Stimulated activated CD8-positive, alpha-beta memory T cell treated with anti-CD3 and anti-CD28 coated beads, Interleukin-4, amount 100 ng/mL, for 1 hour (primary cell): ENCODE measurements at regions not wholly inside any gene's neighbourhood (a gene's known extent, or its start where the extent isn't known, plus 50 kb on each side); places are given as distances from the start of the nearest gene placed in this dataset.
"Not testable (repeated sequence)": the region's sequence is repeated elsewhere in the genome, so short reads cannot be mapped to it uniquely, and the experiment has no call there.

Source experiments
- DNase-seq, 2 donors: peaks; one replicate each; pipeline ENCODE4 v3.0.0-alpha.2; 2020; ENCODE audit warnings: low read depth in 2 of 2, low spot score in 1 of 2

DNA sequence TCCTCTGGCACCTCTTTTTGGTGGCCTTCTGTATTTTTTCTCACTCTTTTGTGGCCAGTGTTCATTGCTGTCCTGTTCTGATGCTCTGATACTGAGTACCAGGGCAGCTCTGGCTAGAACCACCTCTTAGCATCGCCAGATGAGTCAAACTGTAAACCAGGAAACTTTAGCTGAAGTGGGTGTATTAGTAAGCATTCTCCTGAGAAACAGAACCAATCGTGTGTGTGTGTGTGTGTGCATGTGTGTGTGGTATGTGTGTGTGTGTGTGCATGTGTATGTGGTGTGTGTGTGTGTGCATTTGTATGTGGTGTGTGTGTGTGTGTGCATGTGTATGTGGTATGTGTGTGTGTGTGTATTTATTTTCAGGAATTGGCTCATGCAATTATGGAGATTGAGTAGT is 166.3 kb upstream of the SKOR2 start:
- DNase-seq, result no peak

DNA sequence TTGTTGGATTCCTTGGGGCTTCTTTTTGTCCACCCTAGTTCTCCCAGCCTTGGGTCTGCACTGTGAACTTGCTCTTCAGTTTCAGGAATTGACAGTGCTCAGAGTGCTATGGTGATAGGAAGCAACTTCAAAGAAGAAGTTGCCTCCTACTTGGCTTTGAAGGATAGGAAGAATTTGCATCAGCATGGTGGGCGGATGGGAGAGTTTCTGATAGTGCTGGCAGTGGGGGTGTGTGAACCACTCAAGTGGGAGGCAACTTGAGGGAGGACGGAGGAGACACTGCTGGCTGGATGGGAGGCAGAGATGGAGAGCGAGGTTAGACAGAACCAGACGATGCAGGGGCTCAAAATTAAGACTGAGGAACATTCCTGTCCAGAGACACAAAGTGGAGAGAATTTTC is 164.4 kb upstream of the SKOR2 start:
- DNase-seq, result no peak

DNA sequence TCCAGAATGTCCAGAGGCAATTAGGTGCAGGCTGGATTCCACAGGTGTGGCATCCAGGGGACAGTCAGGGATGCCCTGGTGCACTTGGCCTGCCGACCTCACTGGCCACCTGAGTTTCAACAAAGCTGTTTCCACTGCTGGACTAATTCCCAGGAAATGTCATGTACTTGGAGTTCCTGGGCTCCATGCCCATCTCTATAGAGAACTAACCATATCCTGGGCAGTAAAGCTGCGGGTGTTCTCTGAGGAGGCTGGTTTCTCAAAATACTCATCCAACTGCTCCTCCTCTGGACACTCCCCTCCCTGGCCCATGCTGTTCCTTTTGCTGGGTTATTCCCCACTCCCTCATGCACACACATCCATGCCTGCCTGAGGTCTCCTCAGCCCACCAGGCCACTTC is 161.9 kb upstream of the SKOR2 start:
- no peak for DNase-seq

DNA sequence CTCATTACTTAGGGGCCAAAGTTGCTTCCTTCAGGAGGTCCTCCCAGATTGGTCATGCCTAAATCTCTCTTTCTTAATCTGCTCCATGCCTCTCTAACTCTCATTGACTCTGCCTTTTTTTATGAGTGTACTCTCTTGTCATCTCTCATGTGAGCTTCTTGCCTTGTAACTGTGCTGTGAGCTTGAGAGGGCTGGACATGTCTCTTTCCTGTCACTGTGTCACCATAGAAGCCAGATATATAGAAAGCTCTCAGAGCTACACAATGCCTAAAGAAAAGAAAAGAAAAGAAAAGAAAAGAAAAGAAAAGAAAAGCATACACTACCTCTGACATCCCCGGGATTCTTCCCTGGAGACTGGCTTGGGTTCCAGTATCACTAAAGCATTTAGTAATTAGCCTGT is 161.5 kb upstream of the SKOR2 start:
- no peak for DNase-seq

DNA sequence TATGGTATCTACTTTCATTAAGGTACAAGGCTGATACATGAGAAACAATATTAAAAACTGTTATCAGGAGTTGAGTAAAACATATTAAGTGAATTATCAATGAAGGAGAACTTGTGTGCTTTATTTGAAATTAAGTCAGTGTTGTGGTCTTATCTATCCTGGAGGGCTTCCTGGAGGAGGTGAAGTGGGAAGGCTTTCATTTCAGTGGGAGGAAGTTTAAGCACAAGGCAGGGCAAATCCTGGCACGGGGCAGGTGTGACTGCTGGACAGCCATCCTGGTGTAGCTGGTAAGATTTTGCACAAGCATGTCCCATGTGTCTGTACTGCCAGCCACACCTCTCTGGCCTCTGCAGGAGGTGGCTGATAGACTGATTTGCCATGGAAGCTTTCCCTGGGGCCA is 159.7 kb upstream of the SKOR2 start:
- DNase-seq, result no peak

DNA sequence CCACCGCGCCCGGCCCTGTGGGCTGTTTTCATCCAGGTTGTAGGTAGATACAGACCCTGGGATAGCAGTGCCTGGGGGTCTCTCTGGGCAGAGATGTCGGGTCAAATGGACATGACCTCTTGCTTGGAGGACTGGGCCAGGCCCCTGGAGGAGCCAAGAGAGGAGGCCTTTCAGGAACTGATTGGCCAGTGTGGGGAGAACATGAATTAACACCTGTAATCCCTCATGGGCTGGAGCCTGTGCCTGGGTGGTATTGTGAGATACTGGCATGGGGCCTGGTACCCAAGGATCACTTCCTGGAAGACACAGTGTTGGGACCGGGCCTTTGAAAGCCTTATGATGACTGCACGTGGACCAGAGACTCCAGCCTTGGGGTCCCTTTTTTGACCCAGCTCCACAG is 158.7 kb upstream of the SKOR2 start:
- DNase-seq, result no peak

DNA sequence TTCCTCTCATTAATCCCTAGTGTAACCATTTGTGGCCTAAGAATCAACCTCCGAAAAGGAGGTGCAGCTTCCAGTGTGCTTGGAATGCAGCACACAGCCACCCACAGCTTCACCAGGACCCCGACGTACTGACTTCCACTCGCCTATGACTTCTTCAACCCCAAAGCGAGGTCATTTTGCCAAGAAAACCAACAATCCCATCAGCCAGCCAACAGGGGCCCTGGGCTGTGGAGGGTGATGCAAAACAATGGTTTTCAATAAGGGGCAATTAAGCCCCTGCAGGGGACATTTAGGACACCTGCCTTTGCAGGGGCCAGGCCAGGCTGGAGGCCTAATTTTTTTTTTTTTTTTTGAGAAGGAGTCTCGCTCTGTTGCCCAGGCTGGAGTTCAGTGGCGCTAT is 158.1 kb upstream of the SKOR2 start:
- no peak for DNase-seq

DNA sequence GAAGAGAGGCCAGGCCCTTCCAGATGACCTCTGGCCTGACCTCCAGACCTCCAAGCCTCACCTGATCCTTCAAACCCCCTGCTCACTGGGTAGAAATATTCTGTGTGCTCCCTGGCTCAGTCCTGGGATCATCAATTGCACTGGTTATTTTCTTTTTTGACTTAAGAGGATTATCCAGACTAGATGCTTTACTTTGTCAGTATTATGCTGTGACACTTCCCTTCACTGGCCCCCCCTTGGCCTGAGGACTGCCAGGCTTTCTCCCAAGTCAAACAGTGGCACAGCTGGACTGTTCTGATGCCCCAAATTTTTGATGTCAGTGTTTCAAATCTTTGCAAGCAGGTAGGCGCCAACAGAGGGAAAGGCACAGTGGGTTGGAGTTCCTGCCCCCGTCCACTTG is 156.3 kb upstream of the SKOR2 start:
- no peak for DNase-seq

DNA sequence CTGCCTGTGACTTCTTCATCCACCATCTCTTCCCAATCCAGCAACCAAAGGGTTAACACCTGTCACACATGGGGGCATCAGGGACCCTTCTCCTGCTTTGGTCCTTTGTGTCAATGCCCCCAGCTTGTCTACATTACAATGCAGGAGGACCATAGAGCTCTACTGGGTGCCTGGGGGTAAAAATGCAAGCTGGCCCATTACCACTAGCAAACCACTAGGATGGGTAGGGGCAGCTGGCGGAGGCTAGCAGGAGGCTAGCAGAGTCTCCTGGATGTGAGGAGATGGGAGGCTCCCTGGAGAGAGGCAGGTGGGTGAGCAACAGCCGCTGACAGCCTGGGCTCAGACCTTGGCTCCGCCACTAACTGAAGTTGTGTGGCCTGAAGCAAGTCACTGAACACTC is 153.4 kb upstream of the SKOR2 start:
- no peak for DNase-seq

DNA sequence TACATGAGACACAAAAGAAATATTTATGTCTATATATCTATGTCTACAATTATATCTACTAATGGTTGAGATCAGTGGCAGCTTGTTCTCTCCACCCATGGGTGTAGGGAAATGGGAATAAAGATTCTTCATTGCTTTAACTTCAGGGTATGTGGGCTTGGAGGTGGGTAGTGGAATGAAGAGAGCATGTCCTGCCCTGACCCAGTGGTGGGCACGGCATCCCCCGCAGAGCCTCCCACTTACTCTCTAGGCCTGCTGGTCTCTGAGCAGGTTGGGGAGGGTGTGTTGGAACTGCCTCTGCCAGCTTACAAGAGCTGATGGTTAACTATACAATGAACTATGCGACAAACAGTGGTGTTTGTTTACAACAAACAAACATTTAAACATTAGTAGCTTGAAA is 152.5 kb upstream of the SKOR2 start:
- no peak for DNase-seq

DNA sequence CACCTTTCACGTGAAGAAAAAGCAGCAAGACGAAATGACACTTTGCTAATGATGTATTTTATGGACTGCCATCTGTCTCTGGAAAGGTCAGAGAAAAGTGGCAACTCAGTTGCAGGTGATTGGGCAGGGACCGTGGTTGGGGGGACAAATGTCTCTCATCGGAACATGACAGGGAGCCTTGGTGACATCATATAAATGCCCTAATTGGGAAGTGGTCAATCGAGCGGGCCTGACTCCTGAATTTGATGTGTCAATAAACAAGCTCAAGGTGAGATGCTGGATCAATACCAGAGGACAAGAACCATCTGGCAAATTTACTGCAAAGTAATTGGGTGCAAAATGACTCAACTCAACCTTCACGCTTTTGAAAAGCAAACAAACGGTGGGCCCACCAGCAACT is 151.9 kb upstream of the SKOR2 start:
- DNase-seq, result no peak

DNA sequence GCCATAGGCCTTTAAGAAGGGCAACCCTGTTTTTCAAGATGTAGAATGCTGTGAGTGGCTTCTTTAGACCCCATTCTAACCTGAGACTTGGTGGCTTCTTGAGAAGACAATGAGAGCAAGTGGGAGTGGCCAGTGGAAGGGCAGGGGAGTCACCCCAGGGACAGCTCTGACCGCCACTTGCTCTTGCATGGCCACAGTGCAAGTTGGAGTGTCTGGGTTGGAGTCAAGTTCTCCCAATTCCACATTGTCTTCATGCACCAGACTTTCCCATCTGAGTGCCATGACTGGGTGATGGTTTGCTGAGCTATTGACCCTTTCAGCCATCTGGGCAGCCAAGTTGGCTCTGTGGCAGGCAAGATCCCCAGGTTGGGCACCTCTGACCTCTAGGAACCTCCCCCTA is 148.0 kb upstream of the SKOR2 start:
- DNase-seq, result no peak

DNA sequence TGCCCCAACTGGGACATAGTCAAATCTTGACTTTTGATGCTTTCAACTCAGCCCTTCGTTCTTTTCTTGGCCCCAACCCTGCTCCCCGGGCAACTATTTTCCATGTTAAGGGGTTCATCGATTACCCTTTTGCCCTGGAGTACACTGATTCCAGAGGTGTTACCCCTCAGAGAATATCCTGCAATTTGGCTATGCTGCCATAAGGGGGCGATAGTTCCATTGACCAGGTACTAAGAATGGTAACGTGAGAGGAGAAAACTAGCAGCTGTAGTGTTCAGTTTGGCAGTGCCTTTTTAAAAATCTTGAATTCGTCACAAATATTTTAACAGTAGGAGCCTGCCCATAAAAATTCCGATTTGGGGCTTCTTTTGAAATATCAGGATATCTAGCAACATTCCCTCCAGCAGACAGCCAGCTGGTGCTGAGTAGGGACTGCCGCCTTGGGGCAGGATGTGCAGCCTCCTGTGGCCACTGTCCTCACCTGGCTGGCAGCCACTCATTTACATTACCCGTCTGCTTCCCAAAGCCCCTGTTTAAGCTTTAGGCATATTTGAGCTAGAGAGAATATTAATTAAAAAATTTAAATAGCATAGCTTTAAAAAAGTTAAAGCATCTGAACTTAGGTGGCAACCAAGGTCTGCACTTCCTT is 146.3 kb upstream of the SKOR2 start:
- DNase-seq, result no peak

DNA sequence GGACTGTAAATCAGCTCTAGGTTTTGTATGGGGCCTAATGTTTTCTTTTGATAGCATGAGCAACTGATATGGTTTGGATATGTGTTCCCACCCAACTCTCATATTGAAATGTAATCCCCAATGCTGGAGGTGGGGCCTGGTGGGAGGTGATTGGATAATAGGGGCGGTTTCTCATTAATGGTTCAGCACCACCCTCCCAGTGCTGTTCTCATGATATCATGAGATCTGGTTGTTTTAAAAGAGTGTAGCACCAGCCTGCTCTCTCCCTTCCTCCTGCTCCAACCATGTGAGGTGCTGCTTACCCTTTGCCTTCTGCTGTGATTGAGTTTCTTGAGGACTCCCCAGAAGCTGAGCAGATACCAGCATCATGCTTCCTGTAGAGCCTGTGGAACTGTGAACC is 140.2 kb upstream of the SKOR2 start:
- no peak for DNase-seq

DNA sequence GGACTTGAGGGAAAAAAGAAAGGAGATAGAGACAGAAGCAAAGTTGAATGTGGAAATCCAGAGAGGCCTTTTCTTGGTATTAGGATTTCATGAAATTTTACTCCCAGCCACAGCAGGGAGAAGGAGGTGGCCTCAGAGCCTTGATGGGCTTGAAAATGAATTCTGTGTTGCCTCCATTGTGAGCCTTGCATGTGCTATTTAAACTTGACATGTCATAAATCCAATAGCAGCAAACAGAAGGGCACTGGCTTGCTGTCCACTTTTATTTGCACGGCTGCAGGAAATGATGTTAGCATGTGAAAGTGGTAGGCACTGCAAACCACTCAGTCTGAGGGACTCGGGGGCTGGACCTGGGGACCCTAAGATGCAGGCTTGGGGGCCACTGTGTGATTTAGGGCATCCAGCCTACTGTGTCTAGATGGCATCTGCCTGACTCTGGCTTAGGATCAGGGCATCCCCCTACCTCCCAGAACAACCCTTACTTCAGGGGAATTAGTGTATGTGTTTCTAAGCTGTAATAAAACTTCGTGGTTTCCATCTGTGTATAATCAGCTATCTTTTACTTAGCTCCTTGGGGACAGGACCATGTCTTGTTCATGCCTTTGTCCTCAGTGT is 139.1 kb upstream of the SKOR2 start:
- DNase-seq, result no peak

DNA sequence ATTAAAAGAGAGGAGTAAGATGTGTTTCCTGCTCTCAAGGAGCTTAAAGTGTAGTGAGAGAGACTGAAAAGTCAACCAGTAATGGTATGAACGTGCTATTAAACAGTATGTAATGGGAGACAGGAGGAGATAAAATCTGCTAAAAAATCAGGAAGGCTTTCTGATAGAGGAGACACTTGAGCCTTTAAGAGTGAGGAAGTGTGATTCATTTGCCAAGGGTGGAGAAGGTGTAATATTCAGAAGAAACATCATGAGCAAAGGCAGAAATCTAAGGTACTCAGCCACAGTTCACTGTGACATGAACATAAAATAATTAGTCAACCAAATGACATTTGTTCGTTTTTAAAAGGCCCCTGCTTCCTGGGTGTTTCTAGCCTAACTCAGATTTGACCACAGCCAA is 137.8 kb upstream of the SKOR2 start:
- DNase-seq, result no peak

DNA sequence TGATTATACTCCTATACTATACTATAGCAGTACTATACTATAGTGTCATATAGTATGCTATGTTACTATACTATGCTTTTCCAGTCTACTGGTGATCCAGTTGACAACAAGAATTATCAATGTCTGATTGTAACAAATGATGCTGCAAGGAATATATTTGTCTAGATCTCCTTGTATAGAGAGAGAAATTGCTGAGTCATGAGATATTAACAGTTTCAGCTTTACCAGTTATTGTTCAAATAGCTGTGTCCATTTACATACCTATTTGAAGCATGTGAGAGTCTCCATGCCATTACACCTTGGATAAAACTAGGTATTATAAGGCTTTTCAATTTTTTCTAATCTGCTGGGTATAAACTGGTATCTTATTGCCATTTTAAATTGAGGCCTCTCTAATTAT is 136.4 kb upstream of the SKOR2 start:
- DNase-seq, result no peak

DNA sequence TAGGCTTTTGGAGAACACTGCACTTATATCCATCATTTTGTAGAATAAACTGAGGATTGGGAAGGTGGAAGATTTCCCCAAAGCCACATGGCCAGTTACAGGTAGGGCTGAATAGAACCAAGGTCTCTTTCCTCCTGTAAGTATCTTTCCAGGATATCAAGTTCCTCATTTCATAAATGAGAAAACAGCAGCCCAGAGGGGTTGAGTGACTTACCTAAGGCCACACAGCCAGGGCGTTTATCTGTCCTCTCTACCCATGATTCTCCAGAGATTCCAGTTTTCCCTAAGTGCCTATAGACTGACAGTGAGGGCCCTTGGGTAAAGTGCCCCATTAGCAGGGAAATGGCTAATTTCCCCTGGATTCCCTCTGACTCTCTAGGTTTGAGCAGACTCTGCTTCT is 132.3 kb upstream of the SKOR2 start:
- DNase-seq, result no peak

DNA sequence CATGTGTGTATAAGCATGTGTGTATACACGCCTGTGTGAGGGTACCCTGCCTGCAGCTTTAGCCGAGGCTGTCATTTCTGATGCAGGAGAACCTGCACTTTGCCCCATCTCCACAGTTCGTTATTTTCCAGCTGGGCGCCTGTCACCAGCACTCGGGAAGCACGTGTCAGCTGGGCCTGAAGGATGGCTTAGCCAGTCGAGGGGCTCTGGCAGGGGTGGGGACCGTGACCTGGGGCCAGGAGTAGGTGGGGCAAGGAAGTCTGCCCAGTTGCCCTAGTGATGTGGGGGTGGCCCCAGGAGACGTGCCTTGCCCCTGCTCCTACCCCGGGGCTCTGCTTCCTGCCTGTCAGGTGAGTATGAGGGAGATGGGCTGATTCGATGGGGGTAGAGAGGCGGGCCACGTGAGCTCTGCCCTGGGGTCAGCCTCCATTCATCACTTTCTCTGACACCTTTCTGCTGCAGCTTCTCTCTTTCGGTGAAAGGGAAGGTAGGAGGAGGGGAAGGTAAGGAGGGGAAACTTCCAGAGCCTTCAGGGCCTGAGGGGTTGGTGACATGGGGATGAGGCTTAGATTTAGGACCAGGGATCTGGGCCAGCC is 130.6 kb upstream of the SKOR2 start:
- no peak for DNase-seq

DNA sequence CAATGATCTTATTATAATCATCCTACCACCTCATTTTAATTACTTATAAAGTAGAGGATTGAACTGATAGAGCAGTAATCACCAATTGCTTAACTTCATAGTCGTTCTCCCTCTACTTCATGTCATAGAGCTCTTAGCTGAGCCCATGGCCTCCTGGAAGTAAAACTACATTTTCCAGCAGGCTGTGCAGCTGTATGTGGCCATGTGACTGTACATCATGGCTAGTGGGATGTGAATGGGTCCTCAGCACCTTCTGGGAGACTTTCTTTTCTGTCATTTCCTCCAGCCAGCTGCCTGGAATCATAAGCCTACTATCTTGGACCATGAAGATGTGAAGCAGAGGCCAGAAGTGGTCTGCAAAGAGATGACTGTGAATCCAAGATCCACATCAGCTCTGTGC is 128.7 kb upstream of the SKOR2 start:
- no peak for DNase-seq

DNA sequence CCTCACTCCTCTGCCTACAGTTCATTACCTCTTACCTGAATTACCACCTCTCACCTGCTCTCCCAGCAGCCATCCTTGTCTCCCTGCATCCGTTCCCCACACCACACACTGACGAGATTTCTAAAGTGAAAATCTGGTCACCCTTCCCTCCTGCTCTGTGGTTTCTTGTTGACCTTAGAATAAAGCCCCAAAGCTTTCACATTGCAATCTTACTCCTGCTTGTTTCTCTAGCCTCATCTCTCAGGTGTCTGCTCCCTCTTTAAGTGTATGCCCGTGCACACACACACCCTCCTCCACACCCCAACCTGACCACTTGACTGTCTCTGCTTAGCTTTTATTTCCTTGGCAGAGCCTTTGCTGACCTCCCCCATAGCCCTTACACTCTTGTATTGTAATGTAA is 122.0 kb upstream of the SKOR2 start:
- DNase-seq, result no peak

DNA sequence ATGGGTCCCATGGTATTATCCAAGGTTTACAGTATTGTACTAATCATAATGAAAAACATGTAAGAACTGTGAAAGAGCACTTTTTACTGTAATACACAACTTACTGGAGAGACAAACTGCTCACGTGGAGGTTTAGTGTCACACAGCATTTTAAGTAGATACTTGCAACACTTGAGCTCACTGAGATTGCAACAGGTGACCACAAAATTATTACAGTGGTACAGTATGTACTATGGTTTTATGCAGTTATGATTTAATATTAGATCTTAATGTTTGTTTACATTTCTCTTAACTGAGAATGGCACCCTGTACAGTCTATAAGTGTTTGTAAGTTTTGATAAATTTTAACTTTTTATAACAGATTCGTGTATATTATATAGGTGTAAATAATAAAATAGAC is 118.6 kb upstream of the SKOR2 start:
- no peak for DNase-seq

DNA sequence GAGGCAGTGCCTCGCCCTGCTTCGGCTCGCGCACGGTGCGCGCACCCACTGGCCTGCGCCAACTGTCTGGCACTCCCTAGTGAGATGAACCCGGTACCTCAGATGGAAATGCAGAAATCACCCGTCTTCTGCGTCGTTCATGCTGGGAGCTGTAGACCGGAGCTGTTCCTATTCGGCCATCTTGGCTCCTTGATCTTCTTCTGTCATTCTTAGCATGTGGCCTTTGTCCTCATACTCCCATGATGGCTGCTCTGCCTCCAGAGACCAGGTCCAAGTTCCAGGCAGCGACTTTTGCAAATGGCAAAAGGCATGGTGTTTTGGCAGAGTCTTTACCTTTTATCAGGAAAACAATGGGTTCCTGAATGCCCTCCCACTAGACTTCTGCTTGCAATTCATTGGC is 102.6 kb upstream of the SKOR2 start:
- not testable (repeated sequence) for DNase-seq
